Mesenchymal stem cell (in vitro differentiated cells and primary cell): ENCODE measurements at regions not wholly inside any gene's neighbourhood (a gene's known extent, or its start where the extent isn't known, plus 50 kb on each side); places are given as distances from the start of the nearest gene placed in this dataset.

Experiments used
- DNase-seq: peaks from one replicate; pipeline ENCODE4 v3.0.0-alpha.2; 2013
- H2AFZ ChIP-seq: one replicate; pipeline ENCODE4 v1.6.1; 2013; ENCODE audit warnings: low read depth, mild to moderate bottlenecking, control low read depth, inconsistent platforms, low read length, moderate library complexity
- H2AK5ac ChIP-seq: 2 replicates; pipeline ENCODE4 v1.6.1; 2013; ENCODE audit warnings: low read length, moderate library complexity, mild to moderate bottlenecking, inconsistent platforms; ENCODE audit not compliant: severe bottlenecking
- H2BK120ac ChIP-seq: one replicate; pipeline ENCODE4 v1.6.1; 2013; ENCODE audit warnings: low read depth, mild to moderate bottlenecking, inconsistent platforms, low read length, moderate library complexity
- H2BK12ac ChIP-seq, 2 experiments: one replicate each; pipeline ENCODE4 v1.6.1; 2013; ENCODE audit warnings: inconsistent platforms in 2 of 2, low read length in 2 of 2, mild to moderate bottlenecking in 2 of 2, moderate library complexity in 2 of 2, control low read depth in 1 of 2
- H2BK15ac ChIP-seq: one replicate; pipeline ENCODE4 v1.6.1; 2013; ENCODE audit warnings: mild to moderate bottlenecking, low read depth, inconsistent platforms; ENCODE audit not compliant: poor library complexity, severe bottlenecking
- H2BK5ac ChIP-seq: 2 replicates; pipeline ENCODE4 v1.6.1; 2013; ENCODE audit warnings: low read depth, mild to moderate bottlenecking, low read length, control low read depth, inconsistent platforms; ENCODE audit not compliant: poor library complexity, severe bottlenecking
- H3K14ac ChIP-seq, 2 experiments: one replicate each; pipeline ENCODE4 v1.6.1; 2013; ENCODE audit warnings: inconsistent platforms in 2 of 2, low read length in 2 of 2, control low read depth in 1 of 2, mild to moderate bottlenecking in 1 of 2, moderate library complexity in 1 of 2
- H3K18ac ChIP-seq, 2 experiments: one replicate each; pipeline ENCODE4 v1.6.1; 2013; ENCODE audit warnings: inconsistent platforms in 2 of 2, low read length in 2 of 2, control low read depth in 1 of 2, low read depth in 1 of 2, mild to moderate bottlenecking in 1 of 2
- H3K23ac ChIP-seq, 2 experiments: one replicate each; pipeline ENCODE4 v1.6.1; 2013; ENCODE audit warnings: inconsistent platforms in 2 of 2, low read length in 2 of 2, mild to moderate bottlenecking in 2 of 2, moderate library complexity in 2 of 2, control low read depth in 1 of 2
- H3K27ac ChIP-seq: 2 replicates; pipeline ENCODE4 v1.5.1; 2013; ENCODE audit warnings: mild to moderate bottlenecking, moderate library complexity, low read length, control low read depth, inconsistent platforms; ENCODE audit not compliant: poor library complexity, severe bottlenecking
- H3K27me3 ChIP-seq, 2 experiments: 2 replicates each; pipeline versions ENCODE4 v1.6.1 to v1.7.0; 2013; ENCODE audit warnings: low read length in 2 of 2, mild to moderate bottlenecking in 2 of 2, moderate library complexity in 2 of 2, control low read depth in 1 of 2, inconsistent platforms in 1 of 2; ENCODE audit not compliant: control insufficient read depth in 1 of 2, insufficient read depth in 1 of 2
- H3K36me3 ChIP-seq, 2 experiments: 2 replicates each; pipeline versions ENCODE4 v1.6.1 to v1.7.0; 2013; ENCODE audit warnings: low read length in 2 of 2, control low read depth in 1 of 2, inconsistent platforms in 1 of 2, low read depth in 1 of 2, mild to moderate bottlenecking in 1 of 2; ENCODE audit not compliant: insufficient read depth in 2 of 2, control insufficient read depth in 1 of 2
- H3K4ac ChIP-seq, 2 experiments: one replicate each; pipeline ENCODE4 v1.6.1; 2013; ENCODE audit warnings: inconsistent platforms in 2 of 2, low read length in 2 of 2, mild to moderate bottlenecking in 2 of 2, moderate library complexity in 2 of 2, control low read depth in 1 of 2, low read depth in 1 of 2
- H3K4me1 ChIP-seq: 2 replicates; pipeline ENCODE4 v1.6.1; 2013; ENCODE audit warnings: low read depth, low read length, control low read depth; ENCODE audit not compliant: control insufficient read depth, insufficient read depth
- H3K4me2 ChIP-seq: 2 replicates; pipeline ENCODE4 v1.6.1; 2013; ENCODE audit warnings: low read length, mild to moderate bottlenecking, inconsistent platforms; ENCODE audit not compliant: poor library complexity, severe bottlenecking
- H3K4me3 ChIP-seq, 2 experiments: 2 replicates each; pipeline versions ENCODE4 v1.5.1 to v1.7.0; 2013; ENCODE audit warnings: low read length in 2 of 2, mild to moderate bottlenecking in 2 of 2, control low read depth in 1 of 2, low read depth in 1 of 2; ENCODE audit not compliant: insufficient read depth in 1 of 2
- H3K79me1 ChIP-seq: replicated peaks from 2 replicates; pipeline ENCODE4 v1.6.1; 2013; ENCODE audit warnings: mild to moderate bottlenecking, control low read depth, low read length, inconsistent platforms; ENCODE audit not compliant: poor library complexity, severe bottlenecking
- H3K9ac ChIP-seq: 2 replicates; pipeline ENCODE4 v1.7.0; 2013; ENCODE audit warnings: mild to moderate bottlenecking, low read length, moderate library complexity
- H3K9me3 ChIP-seq: 2 replicates; pipeline ENCODE4 v1.7.0; 2013; ENCODE audit warnings: mild to moderate bottlenecking, low read length; ENCODE audit not compliant: control insufficient read depth
- H4K8ac ChIP-seq: one replicate; pipeline ENCODE4 v1.6.1; 2013; ENCODE audit warnings: inconsistent platforms, mild to moderate bottlenecking, low read length, moderate library complexity
- H4K91ac ChIP-seq: one replicate; pipeline ENCODE4 v1.6.1; 2013; ENCODE audit warnings: mild to moderate bottlenecking, low read length, inconsistent platforms
- WGBS: methylation state at CpG from one replicate; pipeline ENCODE4 v1.1.7; 2013; ENCODE audit warnings: mixed read lengths; 5-methylcytosine and 5-hydroxymethylcytosine counted together

DNA sequence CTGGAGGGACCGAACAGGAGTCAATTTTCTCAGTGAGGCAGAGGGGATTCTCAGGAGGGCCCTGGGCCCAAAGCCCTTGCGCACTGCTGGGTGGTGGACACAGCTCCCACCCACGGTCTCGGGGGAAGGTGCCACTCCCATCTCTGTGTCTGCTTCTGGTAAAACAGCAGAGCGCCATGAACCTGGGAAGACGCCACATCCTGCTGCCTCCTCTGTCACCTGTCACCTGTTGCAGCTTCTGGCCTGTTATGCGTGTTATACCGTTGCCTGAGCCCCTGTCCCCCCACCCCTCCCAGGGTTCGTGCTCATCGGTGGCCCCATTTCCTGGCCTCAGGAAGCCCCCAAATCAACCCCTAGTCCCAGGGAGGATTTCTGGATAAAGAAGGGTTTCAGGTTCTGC lies 125.8 kb upstream of the AJAP1 start:
- H3K27me3 ChIP-seq = no peaks in the 10 kb centered on the region

DNA sequence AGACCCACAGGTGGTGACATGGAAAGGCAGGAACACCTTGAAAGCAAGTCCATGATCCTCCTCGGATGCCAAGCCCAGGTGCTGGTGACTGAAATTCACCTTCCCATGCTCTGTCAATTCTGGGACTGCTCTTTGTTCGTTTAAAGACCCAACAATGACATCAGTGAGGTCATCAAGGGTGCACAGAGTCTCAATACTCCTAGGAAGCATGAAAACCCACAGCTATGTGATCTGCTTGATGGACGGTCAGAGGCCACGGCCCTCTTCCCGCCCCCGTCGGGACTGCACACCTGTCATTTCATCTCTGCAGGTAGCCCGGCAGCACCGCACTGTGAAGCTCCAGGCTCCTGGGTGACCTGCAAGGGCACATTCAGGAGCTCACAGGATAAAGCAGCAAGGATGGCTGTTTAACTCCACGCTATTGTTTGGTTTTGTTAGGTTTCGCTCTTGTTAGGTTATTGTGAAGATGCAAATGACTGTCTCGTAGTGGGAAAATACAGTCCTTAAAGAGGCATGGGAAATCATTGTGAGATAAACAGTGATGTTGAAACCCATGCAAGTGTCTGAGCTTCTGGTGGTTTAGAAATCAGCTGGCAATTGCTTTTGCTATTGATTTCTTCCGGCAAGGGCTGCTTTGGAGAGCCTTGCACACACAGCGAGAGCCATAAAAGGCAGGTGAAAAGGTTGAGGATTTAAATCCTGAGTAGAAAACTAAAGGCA lies 124.8 kb upstream of the AJAP1 start:
- no peak overlapping the region for H2AFZ ChIP-seq
- 84% methylated on average over 14 of the region's 14 CpGs for WGBS
- no peak overlapping the region for H2BK5ac ChIP-seq
- no peaks in the 10 kb centered on the region for H3K36me3 ChIP-seq
- no peak overlapping the region for H2BK15ac ChIP-seq
- H3K4me2 ChIP-seq = no peak overlapping the region
- no peak overlapping the region for H2AK5ac ChIP-seq
- H3K27ac ChIP-seq = no peak overlapping the region
- no peak overlapping the region for H3K23ac ChIP-seq
- no peak overlapping the region for H3K4me3 ChIP-seq
- H2BK12ac ChIP-seq = no peak overlapping the region
- no peaks in the 10 kb centered on the region for H3K4me1 ChIP-seq
- no peak overlapping the region for H3K18ac ChIP-seq
- H3K9ac ChIP-seq = no peak overlapping the region
- H3K79me1 ChIP-seq = no peaks in the 10 kb centered on the region
- no peak overlapping the region for H3K4ac ChIP-seq
- H4K8ac ChIP-seq = no peak overlapping the region
- H3K9me3 ChIP-seq = peaks cover 13% of the 10 kb centered on the region
- no peak overlapping the region for H2BK120ac ChIP-seq
- no peaks in the 10 kb centered on the region for H3K27me3 ChIP-seq
- no peak for DNase-seq
- H3K14ac ChIP-seq = no peak overlapping the region
- H4K91ac ChIP-seq = no peak overlapping the region

More for the DNA sequence above, 125.8 kb upstream of the AJAP1 start:
- Histone ChIP-seq H2AK5ac (no peak overlapping the region), H3K9ac (no peak overlapping the region), H3K79me1 (no peaks in the 10 kb centered on the region), H3K36me3 (no peaks in the 10 kb centered on the region), H3K4me2 (no peak overlapping the region), H2BK5ac (no peak overlapping the region), H3K18ac (no peak overlapping the region), H2BK12ac (no peak overlapping the region), H2AFZ (no peak overlapping the region), H2BK15ac (no peak overlapping the region), H3K23ac (no peak overlapping the region), H3K9me3 (peaks cover 12% of the 10 kb centered on the region), H3K4me3 (no peak overlapping the region), H4K8ac (no peak overlapping the region), H3K14ac (no peak overlapping the region), H3K4ac (no peak overlapping the region), H3K27ac (no peak overlapping the region), H3K4me1 (no peaks in the 10 kb centered on the region), H4K91ac (no peak overlapping the region), H2BK120ac (no peak overlapping the region)
- WGBS = 82% methylated on average over 8 of the region's 10 CpGs
- no peak for DNase-seq

DNA sequence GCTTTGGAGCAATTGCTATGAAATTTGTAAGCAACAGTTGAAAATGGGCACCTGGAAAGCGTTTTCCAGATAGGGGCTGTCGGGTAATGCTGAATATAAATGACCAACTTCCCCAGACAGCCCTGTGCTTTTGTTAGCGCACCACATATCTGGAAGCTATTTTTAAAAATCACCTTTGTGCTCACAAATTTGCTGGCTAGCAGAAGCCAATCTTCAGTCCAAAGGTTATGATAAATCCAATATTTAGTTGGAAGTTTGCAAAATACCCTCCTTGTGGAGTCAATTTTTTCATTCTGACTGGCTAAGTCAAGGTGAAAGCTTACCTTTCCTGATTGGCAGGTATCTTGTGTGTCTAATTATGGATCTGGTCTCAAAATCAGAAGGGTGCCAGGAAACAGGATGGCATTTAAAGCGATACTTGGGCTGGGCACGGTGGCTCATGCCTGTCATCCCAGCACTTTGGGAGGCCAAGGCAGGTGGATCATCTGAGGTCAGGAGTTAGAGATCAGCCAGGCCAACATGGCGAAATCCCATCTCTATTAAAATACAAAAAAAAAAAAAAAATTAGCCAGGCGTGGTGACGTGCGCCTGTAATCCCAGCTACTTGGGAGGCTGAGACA lies 124.1 kb upstream of the AJAP1 start:
- no peak overlapping the region for H2BK120ac ChIP-seq
- H2BK15ac ChIP-seq = no peak overlapping the region
- H2AK5ac ChIP-seq = no peak overlapping the region
- no peak overlapping the region for H4K91ac ChIP-seq
- H3K4me1 ChIP-seq = no peaks in the 10 kb centered on the region
- H2BK5ac ChIP-seq = no peak overlapping the region
- H3K9me3 ChIP-seq = peaks cover 9% of the 10 kb centered on the region
- H3K4me3 ChIP-seq = no peak overlapping the region
- no peak overlapping the region for H3K4ac ChIP-seq
- H3K27me3 ChIP-seq = no peaks in the 10 kb centered on the region
- no peak overlapping the region for H3K4me2 ChIP-seq
- no peak overlapping the region for H2AFZ ChIP-seq
- no peaks in the 10 kb centered on the region for H3K79me1 ChIP-seq
- no peak overlapping the region for H3K27ac ChIP-seq
- no peak overlapping the region for H2BK12ac ChIP-seq
- H3K36me3 ChIP-seq = no peaks in the 10 kb centered on the region
- H3K9ac ChIP-seq = no peak overlapping the region
- WGBS = 75% methylated on average over 8 of the region's 9 CpGs
- no peak overlapping the region for H3K14ac ChIP-seq
- H3K23ac ChIP-seq = no peak overlapping the region
- no peak overlapping the region for H4K8ac ChIP-seq
- no peak for DNase-seq
- H3K18ac ChIP-seq = no peak overlapping the region

DNA sequence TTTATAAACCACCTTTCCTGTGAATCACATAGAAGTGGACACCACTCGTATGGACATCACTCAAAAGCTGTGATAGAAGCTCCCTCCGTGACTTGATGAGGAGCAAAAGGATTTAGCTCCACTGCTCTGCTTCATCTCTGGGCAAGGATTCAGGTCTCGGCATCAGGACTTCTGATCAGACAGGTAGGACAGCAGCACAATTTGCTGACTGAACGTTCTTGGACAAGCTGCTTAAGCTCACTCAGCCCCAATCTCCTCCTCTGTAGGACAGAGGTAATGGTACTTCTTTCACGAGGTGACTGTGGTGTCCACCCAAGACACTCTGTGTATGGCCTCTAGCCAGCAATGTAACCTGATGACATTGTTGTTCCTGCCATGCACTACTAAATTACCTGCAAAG lies 122.6 kb upstream of the AJAP1 start:
- H4K91ac ChIP-seq = no peak overlapping the region
- no peak overlapping the region for H4K8ac ChIP-seq
- DNase-seq = no peak
- H2AFZ ChIP-seq = no peak overlapping the region
- H2BK5ac ChIP-seq = no peak overlapping the region
- no peak overlapping the region for H2BK12ac ChIP-seq
- peaks cover 14% of the 10 kb centered on the region for H3K9me3 ChIP-seq
- H3K9ac ChIP-seq = no peak overlapping the region
- no peaks in the 10 kb centered on the region for H3K79me1 ChIP-seq
- H3K4ac ChIP-seq = no peak overlapping the region
- whole genome bisulfite sequencing = 60% methylated on average over 5 of the region's 5 CpGs
- H3K4me1 ChIP-seq = no peaks in the 10 kb centered on the region
- H3K14ac ChIP-seq = no peak overlapping the region
- H2BK120ac ChIP-seq = no peak overlapping the region
- no peak overlapping the region for H2AK5ac ChIP-seq
- no peaks in the 10 kb centered on the region for H3K36me3 ChIP-seq
- no peak overlapping the region for H3K4me2 ChIP-seq
- H3K18ac ChIP-seq = no peak overlapping the region
- H3K4me3 ChIP-seq = no peak overlapping the region
- no peaks in the 10 kb centered on the region for H3K27me3 ChIP-seq
- no peak overlapping the region for H3K23ac ChIP-seq
- H3K27ac ChIP-seq = no peak overlapping the region
- no peak overlapping the region for H2BK15ac ChIP-seq
